NCI-H2196 (cell line): ENCODE measurements at regions not wholly inside any gene's neighbourhood (a gene's known extent, or its start where the extent isn't known, plus 50 kb on each side); places are given as distances from the start of the nearest gene placed in this dataset.

ENCODE experiments used
- DNase-seq: peaks from one replicate; lab custom pipeline; 2025; ENCODE audit not compliant: unreplicated experiment; lab: John Stamatoyannopoulos, UW

- no peak for DNase-seq
Measured at GRCh38 chr3:161989012-161989411, 492.4 kb downstream of the OTOL1 start.

- DNase-seq, result no peak
Measured at GRCh38 chr3:161990036-161990435, 493.4 kb downstream of the OTOL1 start.

GRCh38 chr3:161991901-161992540 is 495.4 kb downstream of the OTOL1 start:
- DNase-seq, result no peak

GRCh38 chr3:161999846-162000245 is 503.2 kb downstream of the OTOL1 start:
- DNase-seq, result no peak

- no peak for DNase-seq
Measured at GRCh38 chr3:162007722-162008121, 511.1 kb downstream of the OTOL1 start.

- DNase-seq, result no peak
Measured at GRCh38 chr3:162012633-162013032, 516.0 kb downstream of the OTOL1 start.

GRCh38 chr3:162014284-162014683 is 517.7 kb downstream of the OTOL1 start:
- no peak for DNase-seq

GRCh38 chr3:162015856-162016255 is 519.2 kb downstream of the OTOL1 start:
- DNase-seq, result no peak

GRCh38 chr3:162019817-162020216 is 523.2 kb downstream of the OTOL1 start:
- DNase-seq, result no peak

- no peak for DNase-seq
Measured at GRCh38 chr3:162021206-162021605, 524.6 kb downstream of the OTOL1 start.

GRCh38 chr3:162022911-162023310 is 526.3 kb downstream of the OTOL1 start:
- DNase-seq, result no peak

GRCh38 chr3:162029736-162030135 is 533.1 kb downstream of the OTOL1 start:
- DNase-seq, result no peak

GRCh38 chr3:162034368-162034767 is 537.8 kb downstream of the OTOL1 start:
- DNase-seq, result no peak

- DNase-seq, result no peak
Measured at GRCh38 chr3:162041622-162042021, 545.0 kb downstream of the OTOL1 start.

- DNase-seq, result no peak
Measured at GRCh38 chr3:162052636-162053035, 556.0 kb downstream of the OTOL1 start.

GRCh38 chr3:162072656-162073164 is 576.1 kb downstream of the OTOL1 start:
- DNase-seq, result no peak

- DNase-seq, result no peak
Measured at GRCh38 chr3:162073422-162073975, 576.9 kb downstream of the OTOL1 start.

GRCh38 chr3:162077108-162077507 is 580.5 kb downstream of the OTOL1 start:
- no peak for DNase-seq

GRCh38 chr3:162082516-162082915 is 585.9 kb downstream of the OTOL1 start:
- no peak for DNase-seq

- no peak for DNase-seq
Measured at GRCh38 chr3:162087361-162087760, 590.8 kb downstream of the OTOL1 start.

- no peak for DNase-seq
Measured at GRCh38 chr3:162092751-162093150, 596.1 kb downstream of the OTOL1 start.

- no peak for DNase-seq
Measured at GRCh38 chr3:162094301-162094700, 597.7 kb downstream of the OTOL1 start.

- no peak for DNase-seq
Measured at GRCh38 chr3:162096874-162097273, 600.3 kb downstream of the OTOL1 start.
